HepG2 (cell line): ENCODE measurements at regions not wholly inside any gene's neighbourhood (a gene's known extent, or its start where the extent isn't known, plus 50 kb on each side); places are given as distances from the start of the nearest gene placed in this dataset.

ENCODE experiments used
- ATAC-seq: fragments of 200-7000 bp; cut with Tn5 transposase; 3 replicates; pipeline ENCODE4 v1.9.1; 2020; ENCODE audit warnings: mild to moderate bottlenecking, moderate library complexity
- BruUV-seq: library from RNA; stranded (reverse); fragments of 400-500 nt; replicated peaks from 2 replicates; lab custom pipeline; 2021; lab: Mats Ljungman, UMichigan
- CTCF ChIA-PET: fragments of 300-600 bp; formaldehyde crosslinking; extraction: SDS; loops from one replicate; lab custom pipeline; 2021; ENCODE audit warnings: low total read pairs, inconsistent platforms, low intra/inter-chr PET ratio; lab: Yijun Ruan, JAX
- POLR2A ChIA-PET: fragments of 350-600 bp; sonication (Branson Sonifier 250); formaldehyde crosslinking; loops from one replicate; lab custom pipeline; 2020; ENCODE audit warnings: antibody characterized with exemption, inconsistent platforms; lab: Yijun Ruan, JAX
- DNase-seq: peaks from one replicate; pipeline ENCODE4 v3.0.0-alpha.2; 2015; ENCODE audit warnings: low spot score
- FAIRE-seq: peaks from 3 replicates; lab custom pipeline; 2011; peaks lifted over from hg19 to GRCh38; lab: Jason Lieb, UNC
- H2AFZ ChIP-seq: one replicate; pipeline ENCODE4 v1.6.1; 2011; ENCODE audit warnings: low read length, inconsistent platforms
- H3K27ac ChIP-seq: fragments of 300-600 bp; 3 replicates; pipeline ENCODE4 v1.8.0; 2011; ENCODE audit warnings: mixed run types, mild to moderate bottlenecking, mixed read lengths, low read length, inconsistent platforms; ENCODE audit not compliant: insufficient read depth; ENCODE audit errors: extremely low read length
- H3K27me3 ChIP-seq, 2 experiments: fragments of 200-600 bp in 1 of 2; 2 replicates in 1 of 2; 3 replicates in 1 of 2; pipeline versions ENCODE4 v1.6.0 to v1.8.0; 2011; ENCODE audit warnings: low read length in 2 of 2, mild to moderate bottlenecking in 2 of 2, moderate library complexity in 2 of 2, inconsistent platforms in 1 of 2; ENCODE audit not compliant: insufficient read depth in 2 of 2, control insufficient read depth in 1 of 2
- H3K36me3 ChIP-seq, 2 experiments: fragments of 200-600 bp in 1 of 2; replicated peaks in 1 of 2; 2 replicates in 1 of 2; 3 replicates in 1 of 2; pipeline versions ENCODE4 v1.5.1 to v1.8.0; 2011; ENCODE audit warnings: low read length in 2 of 2, inconsistent platforms in 1 of 2; ENCODE audit not compliant: insufficient read depth in 2 of 2, control insufficient read depth in 1 of 2
- H3K4me1 ChIP-seq: 2 replicates; pipeline ENCODE4 v1.5.1; 2012; ENCODE audit warnings: low read length, inconsistent platforms; ENCODE audit not compliant: insufficient read depth
- H3K4me2 ChIP-seq: 2 replicates; pipeline ENCODE4 v1.6.0; 2011; ENCODE audit warnings: low read depth, low read length, inconsistent platforms
- H3K4me3 ChIP-seq, 3 experiments: fragments of 200-600 bp in 1 of 3; sonication (generic), shearing (Covaris generic) in 1 of 3; replicated peaks in 1 of 3; 2 replicates each; pipeline ENCODE4 v1.5.1; 2011 to 2016; ENCODE audit warnings: low read length in 3 of 3, inconsistent platforms in 2 of 3, low read depth in 2 of 3, mild to moderate bottlenecking in 2 of 3, control low read depth in 1 of 3, mixed read lengths in 1 of 3; ENCODE audit not compliant: insufficient read depth in 1 of 3
- H3K79me2 ChIP-seq: one replicate; pipeline ENCODE4 v1.6.1; 2011; ENCODE audit warnings: low read length, inconsistent platforms; ENCODE audit not compliant: insufficient read depth
- H3K9ac ChIP-seq: 2 replicates; pipeline ENCODE4 v1.6.0; 2011; ENCODE audit warnings: mild to moderate bottlenecking, low read depth, low read length, inconsistent platforms; ENCODE audit not compliant: insufficient read depth
- H3K9me3 ChIP-seq: 2 replicates; pipeline ENCODE4 v1.5.1; 2012; ENCODE audit warnings: mild to moderate bottlenecking, low read length
- H4K20me1 ChIP-seq: 2 replicates; pipeline ENCODE4 v1.6.0; 2011; ENCODE audit warnings: inconsistent platforms, mild to moderate bottlenecking, low read length, moderate library complexity; ENCODE audit not compliant: insufficient read depth
- FOXA1 ChIP-seq, 2 experiments: fragments of 450-650 bp in 1 of 2; sonication (generic) in 1 of 2; formaldehyde crosslinking in 1 of 2; IDR thresholded peaks; 2 replicates each; pipeline versions ENCODE4 v1.4.0 to v1.6.1; 2016 to 2020; ENCODE audit warnings: missing genetic modification reagents in 1 of 2
- HMG20A ChIP-seq: IDR thresholded peaks from 2 replicates; pipeline ENCODE4 v1.6.1; 2016; ENCODE audit warnings: borderline replicate concordance
- IKZF4 ChIP-seq: sonication (generic); formaldehyde crosslinking; IDR thresholded peaks from 2 replicates; pipeline ENCODE4 v1.5.1; 2020; ENCODE audit warnings: borderline replicate concordance, mild to moderate bottlenecking, low read depth, missing genetic modification reagents; ENCODE audit errors: not compliant biosample characterization
- NCOA2 ChIP-seq: sonication (generic); formaldehyde crosslinking; IDR thresholded peaks from 2 replicates; pipeline ENCODE4 v1.8.0; 2022; ENCODE audit warnings: inconsistent platforms
- NFATC3 ChIP-seq: sonication (generic); formaldehyde crosslinking; IDR thresholded peaks from 2 replicates; pipeline ENCODE4 v1.5.1; 2020; ENCODE audit warnings: mild to moderate bottlenecking, missing genetic modification reagents
- ZC3H13 ChIP-seq: sonication (generic); formaldehyde crosslinking; IDR thresholded peaks from 2 replicates; pipeline ENCODE4 v1.8.1; 2023; ENCODE audit warnings: mild to moderate bottlenecking, missing genetic modification reagents, moderate library complexity
- ZNF12 ChIP-seq: sonication (generic); formaldehyde crosslinking; IDR thresholded peaks from 2 replicates; pipeline ENCODE4 v1.5.0; 2020; ENCODE audit warnings: missing genetic modification reagents
- ZNF329 ChIP-seq: sonication (generic); formaldehyde crosslinking; IDR thresholded peaks from 2 replicates; pipeline ENCODE4 v1.9.0; 2021; ENCODE audit warnings: low read depth, mild to moderate bottlenecking, missing genetic modification reagents
- WGBS: methylation state at CpG from one replicate; pipeline ENCODE4 v1.1.6; 2017; ENCODE audit warnings: low lambda C conversion rate; 5-methylcytosine and 5-hydroxymethylcytosine counted together
- in situ Hi-C: cut with HindIII; loops from 2 replicates; pipeline ENCODE4 v1.10.0; 2017; ENCODE audit warnings: low pct_unique_long_range_greater_than_20kb; ENCODE audit not compliant: extremely low pct_ligation_motif_present
- intact Hi-C: fragments of 100-400 bp; cut with micrococcal nuclease; formaldehyde crosslinking; loops from one replicate; pipeline ENCODE4 v1.10.0; 2022; ENCODE audit not compliant: unreplicated experiment
- TF ChIP-seq, protein P1 (sequence below): IDR thresholded peaks from 2 replicates; pipeline ENCODE4 v1.6.1; 2018; ENCODE audit warnings: missing genetic modification reagents
- TF ChIP-seq, protein P2 (sequence below): sonication (generic); formaldehyde crosslinking; IDR thresholded peaks from 2 replicates; pipeline ENCODE4 v1.9.0; 2021; ENCODE audit warnings: mild to moderate bottlenecking, missing genetic modification reagents

DNA sequence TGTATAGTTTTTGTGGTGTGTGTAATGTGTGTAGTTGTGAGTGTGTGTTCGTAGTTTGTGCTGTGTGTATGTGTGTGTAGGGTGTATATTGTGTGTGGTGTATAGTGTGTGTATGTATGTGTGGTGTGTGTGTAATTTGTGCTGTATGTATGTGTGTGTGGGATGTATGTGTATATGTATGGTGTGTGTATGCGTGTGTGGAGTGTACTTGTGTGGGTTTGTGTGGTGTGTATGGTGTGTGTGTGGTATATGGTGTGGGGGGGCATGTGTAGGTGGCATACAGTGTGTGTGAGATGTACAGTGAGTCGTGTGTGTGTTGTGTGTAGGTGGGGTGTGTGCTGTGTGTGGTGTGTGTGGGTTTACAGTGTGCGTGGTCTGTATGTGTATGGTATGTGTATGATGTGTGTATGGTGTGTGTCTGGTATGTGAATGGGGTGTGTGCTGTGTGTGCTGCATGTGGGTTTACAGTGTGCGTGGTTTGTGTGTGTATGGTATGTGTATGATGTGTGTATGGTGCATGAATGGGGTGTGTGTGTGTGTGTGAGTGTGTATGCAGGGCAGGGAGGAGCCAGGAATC, 125.2 kb downstream of the GADD45G start:
- TF ChIP-seq IKZF4 (CRISPR knock-in tag) = no peak
- TF ChIP-seq HMG20A = no peak
- TF ChIP-seq NFATC3 (CRISPR knock-in tag) = no peak
- no peak for TF ChIP-seq ZNF329 (CRISPR knock-in tag)
- no peak for TF ChIP-seq ZC3H13 (CRISPR knock-in tag)
- TF ChIP-seq, protein P1, sequence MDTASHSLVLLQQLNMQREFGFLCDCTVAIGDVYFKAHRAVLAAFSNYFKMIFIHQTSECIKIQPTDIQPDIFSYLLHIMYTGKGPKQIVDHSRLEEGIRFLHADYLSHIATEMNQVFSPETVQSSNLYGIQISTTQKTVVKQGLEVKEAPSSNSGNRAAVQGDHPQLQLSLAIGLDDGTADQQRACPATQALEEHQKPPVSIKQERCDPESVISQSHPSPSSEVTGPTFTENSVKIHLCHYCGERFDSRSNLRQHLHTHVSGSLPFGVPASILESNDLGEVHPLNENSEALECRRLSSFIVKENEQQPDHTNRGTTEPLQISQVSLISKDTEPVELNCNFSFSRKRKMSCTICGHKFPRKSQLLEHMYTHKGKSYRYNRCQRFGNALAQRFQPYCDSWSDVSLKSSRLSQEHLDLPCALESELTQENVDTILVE = no peak
- TF ChIP-seq FOXA1 (IDR thresholded peaks at IDR 0.05) = peak; percentile 33; the same call in 1 of the 2 replicates
- no peak for TF ChIP-seq FOXA1 (CRISPR knock-in tag; IDR thresholded peaks at IDR 0.05)
- no peak for TF ChIP-seq NCOA2
- TF ChIP-seq, protein P2, sequence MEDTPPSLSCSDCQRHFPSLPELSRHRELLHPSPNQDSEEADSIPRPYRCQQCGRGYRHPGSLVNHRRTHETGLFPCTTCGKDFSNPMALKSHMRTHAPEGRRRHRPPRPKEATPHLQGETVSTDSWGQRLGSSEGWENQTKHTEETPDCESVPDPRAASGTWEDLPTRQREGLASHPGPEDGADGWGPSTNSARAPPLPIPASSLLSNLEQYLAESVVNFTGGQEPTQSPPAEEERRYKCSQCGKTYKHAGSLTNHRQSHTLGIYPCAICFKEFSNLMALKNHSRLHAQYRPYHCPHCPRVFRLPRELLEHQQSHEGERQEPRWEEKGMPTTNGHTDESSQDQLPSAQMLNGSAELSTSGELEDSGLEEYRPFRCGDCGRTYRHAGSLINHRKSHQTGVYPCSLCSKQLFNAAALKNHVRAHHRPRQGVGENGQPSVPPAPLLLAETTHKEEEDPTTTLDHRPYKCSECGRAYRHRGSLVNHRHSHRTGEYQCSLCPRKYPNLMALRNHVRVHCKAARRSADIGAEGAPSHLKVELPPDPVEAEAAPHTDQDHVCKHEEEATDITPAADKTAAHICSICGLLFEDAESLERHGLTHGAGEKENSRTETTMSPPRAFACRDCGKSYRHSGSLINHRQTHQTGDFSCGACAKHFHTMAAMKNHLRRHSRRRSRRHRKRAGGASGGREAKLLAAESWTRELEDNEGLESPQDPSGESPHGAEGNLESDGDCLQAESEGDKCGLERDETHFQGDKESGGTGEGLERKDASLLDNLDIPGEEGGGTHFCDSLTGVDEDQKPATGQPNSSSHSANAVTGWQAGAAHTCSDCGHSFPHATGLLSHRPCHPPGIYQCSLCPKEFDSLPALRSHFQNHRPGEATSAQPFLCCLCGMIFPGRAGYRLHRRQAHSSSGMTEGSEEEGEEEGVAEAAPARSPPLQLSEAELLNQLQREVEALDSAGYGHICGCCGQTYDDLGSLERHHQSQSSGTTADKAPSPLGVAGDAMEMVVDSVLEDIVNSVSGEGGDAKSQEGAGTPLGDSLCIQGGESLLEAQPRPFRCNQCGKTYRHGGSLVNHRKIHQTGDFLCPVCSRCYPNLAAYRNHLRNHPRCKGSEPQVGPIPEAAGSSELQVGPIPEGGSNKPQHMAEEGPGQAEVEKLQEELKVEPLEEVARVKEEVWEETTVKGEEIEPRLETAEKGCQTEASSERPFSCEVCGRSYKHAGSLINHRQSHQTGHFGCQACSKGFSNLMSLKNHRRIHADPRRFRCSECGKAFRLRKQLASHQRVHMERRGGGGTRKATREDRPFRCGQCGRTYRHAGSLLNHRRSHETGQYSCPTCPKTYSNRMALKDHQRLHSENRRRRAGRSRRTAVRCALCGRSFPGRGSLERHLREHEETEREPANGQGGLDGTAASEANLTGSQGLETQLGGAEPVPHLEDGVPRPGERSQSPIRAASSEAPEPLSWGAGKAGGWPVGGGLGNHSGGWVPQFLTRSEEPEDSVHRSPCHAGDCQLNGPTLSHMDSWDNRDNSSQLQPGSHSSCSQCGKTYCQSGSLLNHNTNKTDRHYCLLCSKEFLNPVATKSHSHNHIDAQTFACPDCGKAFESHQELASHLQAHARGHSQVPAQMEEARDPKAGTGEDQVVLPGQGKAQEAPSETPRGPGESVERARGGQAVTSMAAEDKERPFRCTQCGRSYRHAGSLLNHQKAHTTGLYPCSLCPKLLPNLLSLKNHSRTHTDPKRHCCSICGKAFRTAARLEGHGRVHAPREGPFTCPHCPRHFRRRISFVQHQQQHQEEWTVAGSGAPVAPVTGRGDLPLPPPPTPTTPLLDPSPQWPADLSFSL = peak; percentile 50; the same call in 1 of the 2 replicates
- TF ChIP-seq ZNF12 (CRISPR knock-in tag) = no peak
- TF ChIP-seq, all 625 proteins: peak for 2
- Histone ChIP-seq H3K4me2 (no peak overlapping the region), H3K27ac (no peak overlapping the region), H3K9me3 (no peaks in the 10 kb centered on the region), H3K36me3 (no peaks in the 10 kb centered on the region), H3K79me2 (no peaks in the 10 kb centered on the region), H3K27me3 (no peaks in the 10 kb centered on the region), H2AFZ (no peak overlapping the region), H3K9ac (no peak overlapping the region), H3K4me3 (no peak overlapping the region), H4K20me1 (no peaks in the 10 kb centered on the region), H3K4me1 (peaks cover 26% of the 10 kb centered on the region)
- ATAC-seq (no peak; the same call in 2 of the 3 replicates), FAIRE-seq (no peak), DNase-seq (no peak)
- intact Hi-C loops = loop anchor here (10.0 kb wide), 1 partner anchor 375 kb away; no protein-coding TSS in a partner anchor
- ChIA-PET CTCF (no interaction called here), POLR2A (no interaction called here)
- in situ Hi-C loops = loop anchor here (10.0 kb wide), 1 partner anchor 125 kb away; the partner anchor contains the start of gene GADD45G
- no TSS peak for BruUV-seq
- 36% methylated on average over 5 of the region's 5 CpGs for WGBS
